ENCODE measurements at regions not wholly inside any gene's neighbourhood (a gene's known extent, or its start where the extent isn't known, plus 50 kb on each side); places are given as distances from the start of the nearest gene placed in this dataset.

DNA sequence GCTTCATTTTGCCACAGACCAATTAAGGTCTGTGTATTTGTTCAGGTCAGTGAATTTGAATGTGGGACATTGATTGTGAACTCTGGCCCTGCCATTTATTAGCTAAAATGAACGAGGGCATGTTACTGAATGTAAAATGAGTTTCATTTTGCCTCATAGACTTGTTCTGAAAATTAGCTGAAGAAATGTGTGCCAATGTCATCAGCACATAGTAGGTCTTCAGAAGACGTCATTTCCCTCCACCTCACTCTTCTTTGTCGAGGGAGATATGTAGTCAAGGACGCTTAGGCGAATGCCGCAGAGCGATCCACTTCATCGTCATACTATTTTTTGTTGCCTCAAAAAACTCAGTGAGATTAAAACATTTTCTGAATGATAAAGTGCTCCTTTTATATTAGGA, 291.7 kb downstream of the SMOC2 start:
- ChIA-PET CTCF (no interaction called here), POLR2A (no interaction called here)
- TF ChIP-seq CTCF (IDR thresholded peaks at IDR 0.05; ENCODE audit: control extremely low read depth, extremely low read depth, low read depth, missing control alignments), result no peak
- DNase-seq (ENCODE audit: extremely low spot score), result no peak

- CTCF ChIA-PET, result no interaction called here
- POLR2A ChIA-PET, result no interaction called here
- TF ChIP-seq CTCF (IDR thresholded peaks at IDR 0.05; ENCODE audit: control extremely low read depth, extremely low read depth, low read depth, missing control alignments), result no peak
- DNase-seq (ENCODE audit: extremely low spot score), result no peak
These were observed 290.1 kb downstream of the SMOC2 start for GRCh38 chr6:168730931-168731716.

DNA sequence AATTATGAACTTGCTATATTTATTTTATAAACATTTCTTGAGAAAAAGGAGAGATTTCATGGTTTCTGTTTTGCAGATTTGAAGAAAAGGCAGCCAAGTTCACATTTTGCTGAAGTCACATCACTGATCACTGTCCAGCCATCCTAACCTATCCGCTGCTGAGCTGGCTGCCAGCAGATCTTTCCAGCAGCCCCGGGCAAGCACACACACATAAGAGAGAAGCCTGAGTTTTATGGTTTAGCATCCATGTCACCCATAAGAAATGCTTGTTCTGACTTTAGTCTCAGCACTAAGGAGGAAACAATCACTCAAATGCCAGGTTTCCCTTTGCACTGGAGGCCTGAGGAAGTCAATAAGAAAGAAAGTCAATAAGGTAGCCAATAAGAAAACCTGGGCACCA, 287.1 kb downstream of the SMOC2 start:
- no peak for DNase-seq (ENCODE audit: extremely low spot score)
- CTCF ChIA-PET, result no interaction called here
- TF ChIP-seq CTCF (IDR thresholded peaks at IDR 0.05; ENCODE audit: control extremely low read depth, extremely low read depth, low read depth, missing control alignments), result no peak
- POLR2A ChIA-PET, result no interaction called here

DNA sequence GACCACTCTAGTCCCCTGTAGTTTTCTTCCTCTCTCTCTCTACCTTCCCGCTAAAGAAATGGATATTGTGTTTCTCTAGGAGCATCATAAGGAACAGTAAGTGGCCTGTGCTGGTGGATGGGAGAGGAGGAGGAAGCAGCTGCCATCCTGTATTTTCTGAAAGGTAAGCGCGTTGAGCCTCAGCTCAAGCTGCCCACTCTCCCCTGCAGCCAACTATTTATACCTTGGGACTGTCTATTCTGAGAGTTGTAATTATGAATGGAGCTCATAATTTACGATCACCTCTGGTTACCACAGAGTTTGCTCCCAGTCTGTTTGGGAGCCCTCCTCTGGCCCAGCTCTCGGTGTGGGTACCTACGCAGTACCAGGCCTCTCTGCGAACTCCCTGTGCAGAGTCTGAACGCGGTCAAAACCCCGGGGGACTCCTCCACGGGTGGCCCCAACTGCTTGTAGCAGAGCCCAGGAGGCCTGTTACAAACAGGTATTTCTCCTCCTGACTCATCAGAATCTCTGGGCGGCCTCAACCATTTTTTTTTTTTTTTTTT, 285.4 kb downstream of the SMOC2 start:
- TF ChIP-seq CTCF (IDR thresholded peaks at IDR 0.05; ENCODE audit: control extremely low read depth, extremely low read depth, low read depth, missing control alignments), result no peak
- no peak for DNase-seq (ENCODE audit: extremely low spot score)
- ChIA-PET POLR2A (no interaction called here), CTCF (no interaction called here)

DNA sequence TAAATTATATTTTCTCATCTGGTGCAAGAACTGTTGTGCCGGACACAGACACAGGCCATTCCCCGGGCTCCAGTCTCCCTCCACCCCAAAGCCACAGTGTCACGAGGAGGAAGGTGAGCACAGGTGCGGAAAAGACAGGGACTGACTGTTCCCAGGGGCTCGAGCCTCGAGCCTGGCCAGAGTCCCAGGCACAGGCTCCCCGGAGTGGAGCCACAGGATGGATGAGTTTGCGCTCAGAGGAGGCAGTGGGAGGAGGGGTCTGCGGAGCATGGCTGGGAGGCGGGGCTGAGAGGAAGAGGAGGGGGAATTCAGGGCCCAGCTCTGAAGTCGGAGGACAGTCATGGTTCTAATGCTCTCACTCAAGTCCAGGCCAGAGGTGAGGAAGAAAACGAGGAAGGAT, 284.8 kb downstream of the SMOC2 start:
- CTCF ChIA-PET, result no interaction called here
- POLR2A ChIA-PET, result no interaction called here
- DNase-seq (ENCODE audit: extremely low spot score), result no peak
- TF ChIP-seq CTCF (IDR thresholded peaks at IDR 0.05; ENCODE audit: control extremely low read depth, extremely low read depth, low read depth, missing control alignments), result no peak

- no peak for DNase-seq (ENCODE audit: extremely low spot score)
- POLR2A ChIA-PET, result no interaction called here
- TF ChIP-seq CTCF (IDR thresholded peaks at IDR 0.05; ENCODE audit: control extremely low read depth, extremely low read depth, low read depth, missing control alignments), result no peak
- CTCF ChIA-PET, result no interaction called here
These were observed 283.9 kb downstream of the SMOC2 start for GRCh38 chr6:168724669-168725570.

All from GM10248 (cell line).